ENCODE measurements at regions not wholly inside any gene's neighbourhood (a gene's known extent, or its start where the extent isn't known, plus 50 kb on each side); places are given as distances from the start of the nearest gene placed in this dataset.

DNA sequence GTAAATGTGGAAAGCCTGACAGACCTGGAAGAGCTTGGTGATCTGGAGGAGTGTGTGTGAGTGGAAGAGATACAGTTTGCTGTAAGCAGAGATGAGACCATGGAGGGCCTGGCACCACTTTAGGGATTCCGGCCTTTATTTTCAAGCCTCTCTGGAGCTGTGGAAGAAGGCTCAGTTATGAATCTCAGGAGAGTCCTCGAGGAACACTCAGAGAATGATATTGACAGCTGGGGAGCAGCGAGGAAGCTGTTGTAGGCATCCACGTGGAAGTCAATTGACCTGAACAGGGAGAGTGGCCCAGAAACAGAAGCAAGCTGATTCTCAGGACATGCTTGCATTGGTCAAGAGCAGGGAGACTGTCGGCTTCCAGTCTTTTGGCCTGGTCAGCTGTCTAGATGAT lies 108.4 kb upstream of the FOXQ1 start (continued):
- TF ChIP-seq, protein P1, sequence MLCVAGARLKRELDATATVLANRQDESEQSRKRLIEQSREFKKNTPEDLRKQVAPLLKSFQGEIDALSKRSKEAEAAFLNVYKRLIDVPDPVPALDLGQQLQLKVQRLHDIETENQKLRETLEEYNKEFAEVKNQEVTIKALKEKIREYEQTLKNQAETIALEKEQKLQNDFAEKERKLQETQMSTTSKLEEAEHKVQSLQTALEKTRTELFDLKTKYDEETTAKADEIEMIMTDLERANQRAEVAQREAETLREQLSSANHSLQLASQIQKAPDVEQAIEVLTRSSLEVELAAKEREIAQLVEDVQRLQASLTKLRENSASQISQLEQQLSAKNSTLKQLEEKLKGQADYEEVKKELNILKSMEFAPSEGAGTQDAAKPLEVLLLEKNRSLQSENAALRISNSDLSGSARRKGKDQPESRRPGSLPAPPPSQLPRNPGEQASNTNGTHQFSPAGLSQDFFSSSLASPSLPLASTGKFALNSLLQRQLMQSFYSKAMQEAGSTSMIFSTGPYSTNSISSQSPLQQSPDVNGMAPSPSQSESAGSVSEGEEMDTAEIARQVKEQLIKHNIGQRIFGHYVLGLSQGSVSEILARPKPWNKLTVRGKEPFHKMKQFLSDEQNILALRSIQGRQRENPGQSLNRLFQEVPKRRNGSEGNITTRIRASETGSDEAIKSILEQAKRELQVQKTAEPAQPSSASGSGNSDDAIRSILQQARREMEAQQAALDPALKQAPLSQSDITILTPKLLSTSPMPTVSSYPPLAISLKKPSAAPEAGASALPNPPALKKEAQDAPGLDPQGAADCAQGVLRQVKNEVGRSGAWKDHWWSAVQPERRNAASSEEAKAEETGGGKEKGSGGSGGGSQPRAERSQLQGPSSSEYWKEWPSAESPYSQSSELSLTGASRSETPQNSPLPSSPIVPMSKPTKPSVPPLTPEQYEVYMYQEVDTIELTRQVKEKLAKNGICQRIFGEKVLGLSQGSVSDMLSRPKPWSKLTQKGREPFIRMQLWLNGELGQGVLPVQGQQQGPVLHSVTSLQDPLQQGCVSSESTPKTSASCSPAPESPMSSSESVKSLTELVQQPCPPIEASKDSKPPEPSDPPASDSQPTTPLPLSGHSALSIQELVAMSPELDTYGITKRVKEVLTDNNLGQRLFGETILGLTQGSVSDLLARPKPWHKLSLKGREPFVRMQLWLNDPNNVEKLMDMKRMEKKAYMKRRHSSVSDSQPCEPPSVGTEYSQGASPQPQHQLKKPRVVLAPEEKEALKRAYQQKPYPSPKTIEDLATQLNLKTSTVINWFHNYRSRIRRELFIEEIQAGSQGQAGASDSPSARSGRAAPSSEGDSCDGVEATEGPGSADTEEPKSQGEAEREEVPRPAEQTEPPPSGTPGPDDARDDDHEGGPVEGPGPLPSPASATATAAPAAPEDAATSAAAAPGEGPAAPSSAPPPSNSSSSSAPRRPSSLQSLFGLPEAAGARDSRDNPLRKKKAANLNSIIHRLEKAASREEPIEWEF (IDR thresholded peaks at IDR 0.05; ENCODE audit: insufficient replicate concordance, low read depth, low read length), result no peak
- TF ChIP-seq SRF (IDR thresholded peaks at IDR 0.05; ENCODE audit: low read depth in 2 of 2, low read length in 2 of 2), result no peak
- TF ChIP-seq ZBED1 (IDR thresholded peaks at IDR 0.05; ENCODE audit: borderline replicate concordance), result no peak
- TF ChIP-seq NKRF (conservative IDR thresholded peaks at IDR 0.05), result no peak
- no peak for TF ChIP-seq BACH1 (IDR thresholded peaks at IDR 0.05; ENCODE audit: borderline replicate concordance)
- no peak for TF ChIP-seq HCFC1 (IDR thresholded peaks at IDR 0.05; ENCODE audit: low read length)
- TF ChIP-seq ZNF274 (IDR thresholded peaks at IDR 0.05; ENCODE audit: insufficient read depth, insufficient read length), result no peak
- TF ChIP-seq, protein P2, sequence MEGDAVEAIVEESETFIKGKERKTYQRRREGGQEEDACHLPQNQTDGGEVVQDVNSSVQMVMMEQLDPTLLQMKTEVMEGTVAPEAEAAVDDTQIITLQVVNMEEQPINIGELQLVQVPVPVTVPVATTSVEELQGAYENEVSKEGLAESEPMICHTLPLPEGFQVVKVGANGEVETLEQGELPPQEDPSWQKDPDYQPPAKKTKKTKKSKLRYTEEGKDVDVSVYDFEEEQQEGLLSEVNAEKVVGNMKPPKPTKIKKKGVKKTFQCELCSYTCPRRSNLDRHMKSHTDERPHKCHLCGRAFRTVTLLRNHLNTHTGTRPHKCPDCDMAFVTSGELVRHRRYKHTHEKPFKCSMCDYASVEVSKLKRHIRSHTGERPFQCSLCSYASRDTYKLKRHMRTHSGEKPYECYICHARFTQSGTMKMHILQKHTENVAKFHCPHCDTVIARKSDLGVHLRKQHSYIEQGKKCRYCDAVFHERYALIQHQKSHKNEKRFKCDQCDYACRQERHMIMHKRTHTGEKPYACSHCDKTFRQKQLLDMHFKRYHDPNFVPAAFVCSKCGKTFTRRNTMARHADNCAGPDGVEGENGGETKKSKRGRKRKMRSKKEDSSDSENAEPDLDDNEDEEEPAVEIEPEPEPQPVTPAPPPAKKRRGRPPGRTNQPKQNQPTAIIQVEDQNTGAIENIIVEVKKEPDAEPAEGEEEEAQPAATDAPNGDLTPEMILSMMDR (IDR thresholded peaks at IDR 0.05 in 2 of 3, conservative IDR thresholded peaks at IDR 0.05 in 1 of 3; ENCODE audit: control insufficient read depth in 2 of 3, extremely low read depth in 1 of 3, insufficient read depth in 1 of 3, low read depth in 3 of 3, low read length in 3 of 3), result no peak

All from GM12878 (cell line).